HG02588 (cell line): ENCODE measurements at regions not wholly inside any gene's neighbourhood (a gene's known extent, or its start where the extent isn't known, plus 50 kb on each side); places are given as distances from the start of the nearest gene placed in this dataset.
"Not testable (repeated sequence)": the region's sequence is repeated elsewhere in the genome, so short reads cannot be mapped to it uniquely, and the experiment has no call there.

Experiments
- ATAC-seq: cut with Tn5 transposase; IDR thresholded peaks from one replicate; pipeline ENCODE4 v1.9.1; 2021; ENCODE audit warnings: mild to moderate bottlenecking, moderate library complexity; ENCODE audit not compliant: unreplicated experiment

- ATAC-seq = peak; percentile 46
Measured at GRCh38 chr18:6521803-6522418, 107.2 kb upstream of the L3MBTL4 start.

GRCh38 chr18:6525604-6526003, 110.9 kb upstream of the L3MBTL4 start:
- ATAC-seq = no peak

DNA sequence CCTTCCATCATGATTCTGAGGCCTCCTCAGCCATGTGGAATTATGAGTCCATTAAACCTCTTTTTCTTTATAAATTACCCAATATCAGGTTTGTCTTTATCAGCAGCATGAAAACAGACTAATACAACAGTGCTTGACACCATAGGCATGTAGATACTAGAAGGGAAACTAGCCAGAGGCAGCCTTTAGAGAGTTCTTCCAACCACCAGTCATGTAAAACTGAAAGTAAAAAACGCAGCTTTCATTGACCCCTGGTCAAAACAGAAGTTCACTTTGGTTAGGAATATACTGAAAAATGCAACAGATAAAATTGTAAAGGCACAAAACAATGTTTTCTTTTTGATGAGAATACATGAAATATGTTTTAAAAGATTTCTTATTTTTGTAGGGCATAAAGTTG, 122.8 kb upstream of the L3MBTL4 start:
- ATAC-seq = peak; percentile 66

- not testable (repeated sequence) for ATAC-seq
Measured at GRCh38 chr18:6541131-6541679, 126.5 kb upstream of the L3MBTL4 start.

DNA sequence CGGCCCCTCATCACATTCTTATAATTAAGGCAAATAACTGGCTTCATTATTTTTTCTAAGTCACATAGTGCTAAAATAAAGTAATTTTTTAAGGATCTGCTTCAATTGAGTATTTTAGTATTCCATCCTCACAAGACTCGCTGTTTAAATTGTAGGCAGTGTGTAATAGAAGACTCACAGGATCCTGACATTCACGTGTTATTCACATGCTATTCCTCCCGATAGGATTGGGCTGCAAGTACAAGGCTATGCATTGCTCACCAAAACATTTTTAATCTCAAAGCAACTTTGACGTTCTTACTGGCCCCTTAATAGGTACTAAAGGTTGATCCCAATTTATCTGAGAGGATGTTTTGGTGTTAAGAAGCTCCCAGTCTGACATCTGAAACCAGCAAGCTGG, 127.6 kb upstream of the L3MBTL4 start:
- ATAC-seq = no peak

GRCh38 chr18:6543330-6543908, 128.7 kb upstream of the L3MBTL4 start:
- no peak for ATAC-seq

DNA sequence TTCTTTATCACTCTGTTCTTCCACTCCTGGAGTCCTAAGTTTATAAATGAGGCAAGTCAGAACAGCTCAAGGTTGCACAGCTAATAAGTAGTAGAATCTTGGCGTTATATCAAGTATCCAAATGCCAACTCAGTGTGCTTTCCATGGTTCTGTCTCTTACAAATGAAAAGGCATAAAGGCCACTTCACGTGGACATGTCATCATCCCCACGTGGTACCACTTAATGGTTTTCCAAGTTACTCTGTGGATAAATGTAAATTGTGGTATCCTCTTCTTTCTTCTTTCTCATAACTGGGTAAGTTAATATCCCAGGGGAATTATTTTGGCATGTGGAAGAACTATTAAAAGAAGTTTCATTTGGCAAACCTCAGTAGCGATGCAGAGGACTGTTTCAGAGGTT, 131.5 kb upstream of the L3MBTL4 start:
- ATAC-seq = no peak

DNA sequence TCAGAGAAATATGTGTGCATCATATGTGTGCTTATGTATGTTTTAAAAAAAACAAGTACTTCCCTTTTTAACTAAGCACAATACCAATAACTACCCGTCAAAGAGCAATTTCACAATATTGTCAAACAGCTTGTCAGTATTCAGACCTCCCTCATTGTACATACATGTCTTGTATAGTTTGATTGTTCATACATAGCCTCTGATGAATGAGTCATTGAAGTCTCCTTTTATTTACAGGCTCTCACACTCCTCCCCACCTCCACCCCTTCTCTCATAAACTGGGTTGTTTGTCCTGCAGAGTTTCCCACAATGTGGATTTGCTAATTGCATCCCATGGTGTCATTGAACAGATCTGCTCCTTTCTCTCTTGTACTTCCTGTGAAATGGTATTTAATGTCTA, 132.8 kb upstream of the L3MBTL4 start:
- ATAC-seq = no peak

DNA sequence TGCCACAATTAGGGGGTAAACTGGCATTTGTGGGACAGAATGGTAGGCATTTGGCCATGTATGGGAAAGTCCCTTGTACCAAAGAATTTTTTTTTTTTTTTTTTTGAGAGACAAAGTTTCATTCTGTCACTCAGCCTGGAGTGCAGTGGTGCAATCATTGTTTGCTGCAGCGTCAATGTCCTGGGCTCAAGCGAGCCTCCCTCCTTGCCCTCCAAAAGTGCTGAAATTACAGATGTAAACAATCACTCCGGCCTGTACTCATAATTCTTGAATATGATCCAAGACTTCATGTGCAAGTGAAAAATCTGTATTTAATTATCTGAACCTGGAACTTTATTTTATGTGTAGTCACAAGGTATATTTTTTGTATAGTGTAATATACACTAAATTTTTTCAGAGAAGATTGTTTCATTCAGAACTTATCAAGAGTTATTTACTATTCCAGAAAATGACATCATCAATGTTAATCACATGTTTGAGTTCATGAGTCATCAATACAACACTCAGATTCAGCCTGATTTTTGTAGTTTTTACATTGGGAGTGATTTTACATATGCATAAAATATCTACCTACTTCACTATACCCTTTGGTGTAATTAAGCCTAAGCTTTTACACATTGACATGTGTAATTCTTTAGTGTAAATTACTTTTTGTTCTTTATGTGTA, 138.7 kb upstream of the L3MBTL4 start:
- no peak for ATAC-seq

DNA sequence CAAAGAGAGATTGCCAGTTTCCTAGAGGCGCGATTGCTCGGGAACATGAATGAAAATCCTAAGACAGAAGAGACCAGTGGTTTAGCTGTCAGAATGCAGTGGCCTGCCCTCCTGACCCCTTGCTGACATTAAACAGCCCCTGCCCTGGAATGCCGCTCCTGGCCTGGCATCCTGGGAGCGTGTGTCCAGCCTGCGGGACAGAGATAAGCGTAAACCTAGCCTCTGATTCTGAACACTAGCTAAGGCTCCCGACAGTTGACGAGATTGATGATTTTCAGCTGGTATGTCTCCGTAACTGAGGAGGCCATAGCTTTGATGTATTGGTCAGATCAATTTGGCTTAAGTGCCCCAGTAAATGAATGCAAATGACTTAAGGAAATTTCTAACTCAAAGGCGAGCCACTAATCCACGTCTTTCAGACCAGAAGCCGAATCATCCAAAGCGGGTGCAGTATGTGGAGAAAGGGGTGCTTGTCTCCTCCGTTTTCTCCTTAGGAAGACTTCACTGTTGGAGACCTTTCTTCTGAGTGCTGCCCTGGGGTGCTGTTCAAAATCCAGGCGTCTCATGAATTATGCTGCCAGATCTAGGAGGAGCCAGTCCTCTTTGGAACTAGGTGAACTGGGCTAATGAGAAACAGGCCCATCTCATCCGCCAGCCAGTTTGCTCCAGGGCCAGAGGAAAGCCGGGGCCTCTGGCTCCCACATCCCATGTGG, 142.5 kb upstream of the L3MBTL4 start:
- ATAC-seq = no peak

- no peak for ATAC-seq
Measured at GRCh38 chr18:6557770-6558248, 143.1 kb upstream of the L3MBTL4 start.

- no peak for ATAC-seq
Measured at GRCh38 chr18:6558446-6559156, 143.9 kb upstream of the L3MBTL4 start.

DNA sequence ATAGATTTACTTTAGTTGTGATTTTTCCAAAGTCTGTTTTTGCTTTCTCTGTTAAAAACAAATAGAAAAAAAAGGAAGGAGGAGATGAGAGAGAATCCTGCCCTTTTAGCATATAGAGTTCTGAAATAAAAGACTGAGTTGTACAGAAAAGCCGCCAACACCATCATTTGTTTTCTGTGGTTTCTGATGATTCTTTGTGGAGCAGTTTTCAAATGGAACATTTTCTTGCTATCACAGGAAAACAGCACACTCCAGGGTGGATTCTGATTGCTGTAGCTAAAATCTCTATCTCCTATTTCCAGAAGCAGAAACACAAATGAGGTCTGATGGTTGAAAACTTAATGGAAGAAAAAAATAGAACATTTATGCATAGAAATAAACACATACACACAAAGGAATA, 144.6 kb upstream of the L3MBTL4 start:
- ATAC-seq = no peak

DNA sequence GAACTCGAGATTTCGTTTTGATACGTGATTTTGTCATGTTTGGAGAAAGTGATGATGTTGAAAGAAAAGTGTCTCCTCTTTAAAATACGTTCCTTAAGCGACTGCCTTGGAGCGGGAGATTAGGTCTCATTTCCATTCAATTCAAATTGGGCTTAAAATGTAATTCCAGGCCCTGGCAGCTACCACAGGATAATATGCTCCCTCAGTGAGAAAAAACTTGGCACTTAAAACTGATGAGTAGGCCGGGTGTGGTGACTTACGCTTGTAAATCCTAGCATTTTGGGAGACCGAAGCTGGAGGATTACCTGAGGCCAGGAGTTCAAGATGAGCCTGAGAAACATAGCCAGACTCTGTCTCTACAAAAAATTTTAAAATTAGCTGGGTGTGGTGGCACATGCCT, 146.3 kb upstream of the L3MBTL4 start:
- no peak for ATAC-seq

- ATAC-seq = no peak
Measured at GRCh38 chr18:6561420-6561861, 146.7 kb upstream of the L3MBTL4 start.

- no peak for ATAC-seq
Measured at GRCh38 chr18:6561862-6562291, 147.2 kb upstream of the L3MBTL4 start.

GRCh38 chr18:6563896-6564295, 149.2 kb upstream of the L3MBTL4 start:
- ATAC-seq = no peak

- no peak for ATAC-seq
Measured at GRCh38 chr18:6564950-6565814, 150.5 kb upstream of the L3MBTL4 start.

GRCh38 chr18:6565815-6566081, 151.0 kb upstream of the L3MBTL4 start:
- ATAC-seq = no peak

DNA sequence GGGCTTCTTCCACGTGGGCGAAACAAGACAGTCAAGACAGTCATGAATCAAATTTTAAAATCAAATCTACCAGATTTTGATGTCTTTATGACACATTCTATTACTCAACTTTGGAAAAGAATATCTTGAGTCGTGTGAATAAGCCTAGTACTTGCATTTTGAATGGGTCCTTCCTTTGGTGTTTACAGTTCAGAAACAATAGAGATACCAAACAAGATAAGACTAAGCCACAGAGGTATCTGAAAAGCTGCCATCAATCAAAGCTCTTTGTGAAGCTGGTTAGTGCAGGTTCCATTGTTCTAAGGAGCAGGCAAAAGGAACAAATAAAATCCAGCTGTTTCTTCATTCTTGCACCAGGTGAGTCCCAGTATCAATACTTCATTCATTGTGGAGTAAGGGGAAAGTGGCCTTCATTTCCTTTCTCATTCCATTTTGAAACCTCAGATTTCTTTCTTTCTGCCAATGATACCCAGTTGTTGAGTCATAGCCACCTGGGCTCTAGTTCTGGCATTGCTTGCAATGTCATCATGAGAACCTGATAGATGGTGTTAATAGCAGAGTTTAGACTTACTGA, 151.7 kb upstream of the L3MBTL4 start:
- no peak for ATAC-seq
